Transverse colon (tissue), 4 donors: ENCODE measurements at regions not wholly inside any gene's neighbourhood (a gene's known extent, or its start where the extent isn't known, plus 50 kb on each side); places are given as distances from the start of the nearest gene placed in this dataset.

Experiments used
- CTCF ChIP-seq, 5 experiments: fragments of 200-600 bp in 3 of 5; fragments of 450-650 bp in 2 of 5; sonication (generic) in 3 of 5; IDR thresholded peaks; 1 replicate in 2 of 5; 2 replicates in 3 of 5; pipeline ENCODE4 v1.5.1; 2016 to 2017; ENCODE audit warnings: antibody characterized with exemption in 5 of 5, inconsistent platforms in 3 of 5, mild to moderate bottlenecking in 2 of 5, moderate library complexity in 1 of 5
- EP300 ChIP-seq: sonication (generic); formaldehyde crosslinking; IDR thresholded peaks from one replicate; pipeline ENCODE4 v1.6.1; 2017; ENCODE audit warnings: antibody characterized with exemption, low read depth
- POLR2A ChIP-seq: fragments of 450-650 bp; IDR thresholded peaks from one replicate; pipeline ENCODE4 v1.6.1; 2016; ENCODE audit warnings: antibody characterized with exemption, mild to moderate bottlenecking, moderate library complexity
- POLR2AphosphoS5 ChIP-seq, 3 donors: sonication (generic); formaldehyde crosslinking; IDR thresholded peaks; one replicate each; pipeline ENCODE4 v1.6.1; 2016; ENCODE audit warnings: antibody characterized with exemption in 3 of 3

GRCh38 chr2:142472382-142472781 is 341.6 kb upstream of the LRP1B start:
- no peak for TF ChIP-seq CTCF (IDR thresholded peaks at IDR 0.05)
- TF ChIP-seq POLR2A: no peak
- TF ChIP-seq EP300: no peak
- no peak for TF ChIP-seq POLR2AphosphoS5 (IDR thresholded peaks at IDR 0.05)
